Mesodermal cell (in vitro differentiated cells): ENCODE measurements at regions not wholly inside any gene's neighbourhood (a gene's known extent, or its start where the extent isn't known, plus 50 kb on each side); places are given as distances from the start of the nearest gene placed in this dataset.

Experiments used
- H3K27ac ChIP-seq: 2 replicates; pipeline ENCODE4 v1.7.0; 2013; ENCODE audit warnings: mild to moderate bottlenecking, low read depth, low read length, moderate library complexity; ENCODE audit not compliant: severe bottlenecking
- H3K36me3 ChIP-seq: 2 replicates; pipeline ENCODE4 v1.7.1; 2013; ENCODE audit warnings: mild to moderate bottlenecking, low read length, moderate library complexity; ENCODE audit not compliant: control insufficient read depth, insufficient read depth
- H3K4me1 ChIP-seq: one replicate; pipeline ENCODE4 v1.7.1; 2013; ENCODE audit warnings: mild to moderate bottlenecking, low read length; ENCODE audit not compliant: insufficient read depth, control insufficient read depth, poor library complexity, severe bottlenecking
- H3K4me3 ChIP-seq: 2 replicates; pipeline ENCODE4 v1.7.0; 2013; ENCODE audit warnings: low read length, control low read depth, mild to moderate bottlenecking; ENCODE audit not compliant: insufficient read depth, poor library complexity, severe bottlenecking; ENCODE audit errors: extremely low read depth
- H3K9me3 ChIP-seq: 2 replicates; pipeline ENCODE4 v1.7.1; 2013; ENCODE audit warnings: mild to moderate bottlenecking, low read length, moderate library complexity; ENCODE audit not compliant: control insufficient read depth
- WGBS, 2 experiments: methylation state at CpG; one replicate each; pipeline ENCODE4 v1.1.5; 2013; ENCODE audit warnings: missing lambda C conversion rate in 2 of 2; ENCODE audit not compliant: insufficient coverage in 2 of 2; 5-methylcytosine and 5-hydroxymethylcytosine counted together

GRCh38 chr21:24188506-24188905 lies 1418.8 kb downstream of the MRPL39 start:
- no peaks in the 10 kb centered on the region for H3K36me3 ChIP-seq
- WGBS, 2 experiments = 88% methylated on average over 1 of the region's 4 CpGs; no CpG with 5 or more reads in 1 of the 2 experiments
- no peak overlapping the region for H3K4me3 ChIP-seq
- no peak overlapping the region for H3K27ac ChIP-seq
- no peaks in the 10 kb centered on the region for H3K9me3 ChIP-seq
- no peaks in the 10 kb centered on the region for H3K4me1 ChIP-seq

DNA sequence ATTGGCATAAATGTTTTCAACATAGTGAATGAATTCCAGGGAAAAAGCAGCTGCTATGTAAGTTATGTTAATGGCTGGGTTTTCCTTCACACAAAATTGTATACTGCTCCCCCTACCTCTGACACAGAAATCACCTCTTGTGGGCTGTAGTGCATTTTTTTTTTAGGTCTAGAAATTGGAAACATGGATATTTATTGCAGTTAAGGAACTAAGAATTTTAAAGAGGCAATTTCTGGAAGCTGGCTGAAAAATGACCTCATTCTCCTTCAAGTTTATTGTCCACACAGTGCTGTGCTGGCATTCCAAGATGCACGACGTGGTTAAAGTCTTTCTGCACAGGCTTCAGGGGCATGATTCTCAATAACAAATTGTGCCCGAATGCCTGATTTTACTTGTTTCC lies 1424.2 kb downstream of the MRPL39 start:
- no peak overlapping the region for H3K4me3 ChIP-seq
- 84 to 88% methylated on average over 3 of the region's 3 CpGs for WGBS, 2 experiments
- H3K9me3 ChIP-seq = no peaks in the 10 kb centered on the region
- no peak overlapping the region for H3K27ac ChIP-seq
- no peaks in the 10 kb centered on the region for H3K36me3 ChIP-seq
- no peaks in the 10 kb centered on the region for H3K4me1 ChIP-seq

GRCh38 chr21:24179110-24179509 lies 1428.2 kb downstream of the MRPL39 start:
- no peak overlapping the region for H3K27ac ChIP-seq
- WGBS, 2 experiments = 83% methylated on average over 1 of the region's 1 CpG; no CpG with 5 or more reads in 1 of the 2 experiments
- H3K4me1 ChIP-seq = no peaks in the 10 kb centered on the region
- no peaks in the 10 kb centered on the region for H3K9me3 ChIP-seq
- no peaks in the 10 kb centered on the region for H3K36me3 ChIP-seq
- no peak overlapping the region for H3K4me3 ChIP-seq

DNA sequence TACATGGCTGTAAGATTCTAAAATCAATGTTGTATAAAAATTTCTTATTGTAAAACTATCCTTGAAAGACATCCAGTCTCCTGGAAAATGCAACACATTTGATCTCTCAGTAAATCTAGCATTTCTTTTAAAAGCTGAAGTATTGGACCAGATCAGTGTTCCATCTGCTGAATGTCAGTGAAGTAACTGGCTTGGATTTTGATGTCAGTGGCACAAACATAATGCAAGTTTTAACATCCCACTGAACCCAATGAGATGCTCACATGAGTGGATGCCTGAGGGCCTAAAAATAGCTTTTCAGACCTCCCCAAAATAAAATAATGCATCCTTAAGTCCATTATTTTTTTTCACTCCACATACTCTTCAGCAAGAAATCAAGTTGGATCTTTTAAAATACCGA lies 1432.2 kb downstream of the MRPL39 start:
- Histone ChIP-seq H3K27ac (no peak overlapping the region), H3K4me1 (no peaks in the 10 kb centered on the region), H3K9me3 (no peaks in the 10 kb centered on the region), H3K36me3 (no peaks in the 10 kb centered on the region), H3K4me3 (no peak overlapping the region)
- 72 to 93% methylated on average over 1 of the region's 1 CpG for WGBS, 2 experiments

- WGBS, 2 experiments = 93 to 96% methylated on average over 3 to 4 of the region's 4 CpGs
- H3K4me1 ChIP-seq = no peaks in the 10 kb centered on the region
- no peaks in the 10 kb centered on the region for H3K9me3 ChIP-seq
- H3K27ac ChIP-seq = no peak overlapping the region
- H3K36me3 ChIP-seq = no peaks in the 10 kb centered on the region
- no peak overlapping the region for H3K4me3 ChIP-seq
These were observed 1435.5 kb downstream of the MRPL39 start for GRCh38 chr21:24171736-24172135.

GRCh38 chr21:24163539-24163938 lies 1443.7 kb downstream of the MRPL39 start:
- Histone ChIP-seq H3K36me3 (no peaks in the 10 kb centered on the region), H3K4me1 (no peaks in the 10 kb centered on the region), H3K9me3 (no peaks in the 10 kb centered on the region), H3K27ac (no peak overlapping the region), H3K4me3 (no peak overlapping the region)
- WGBS, 2 experiments = 100% methylated on average over 3 to 4 of the region's 8 CpGs

DNA sequence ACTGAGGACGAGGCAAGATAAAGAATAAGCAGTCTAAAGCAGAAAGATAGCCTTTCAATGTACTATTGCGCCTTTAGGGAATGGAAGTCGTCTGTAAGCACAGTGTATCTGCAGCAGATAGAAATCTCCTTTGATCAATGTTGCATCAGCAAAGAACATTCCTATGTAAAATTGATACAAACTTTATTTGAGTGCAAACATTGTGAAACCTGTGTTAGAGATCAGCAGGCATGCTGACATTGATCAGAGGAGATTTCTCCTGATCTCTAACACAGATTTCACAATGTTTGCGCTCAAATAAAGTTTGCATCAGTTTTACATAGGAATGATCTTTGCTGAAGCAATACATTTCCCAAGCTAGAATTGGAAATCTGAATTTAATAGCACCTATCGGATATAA lies 1446.8 kb downstream of the MRPL39 start:
- WGBS, 2 experiments = 80 to 83% methylated on average over 2 to 4 of the region's 5 CpGs
- H3K4me3 ChIP-seq = no peak overlapping the region

DNA sequence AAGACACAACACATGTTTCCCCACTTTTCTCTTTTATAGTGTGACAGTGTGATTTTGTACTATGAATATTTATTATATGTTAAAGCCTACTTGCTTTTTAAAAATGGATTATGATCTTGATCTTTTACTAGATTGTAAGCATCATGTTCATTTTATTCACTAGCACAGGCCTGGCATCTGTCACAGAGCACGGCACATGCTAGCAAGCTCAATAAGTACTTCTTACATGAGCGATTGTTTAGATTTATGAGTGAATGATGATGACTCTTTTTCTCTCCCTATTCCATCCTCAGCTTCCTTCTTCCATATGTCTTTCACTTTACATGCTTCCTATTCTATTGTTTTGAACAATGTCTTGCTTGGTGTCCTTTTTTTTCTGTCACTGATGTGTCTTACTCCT lies 1454.1 kb downstream of the MRPL39 start:
- no peaks in the 10 kb centered on the region for H3K36me3 ChIP-seq
- H3K4me1 ChIP-seq = no peaks in the 10 kb centered on the region
- no peak overlapping the region for H3K4me3 ChIP-seq
- WGBS, 2 experiments = no CpG with 5 or more reads among the region's 2 CpGs
- H3K9me3 ChIP-seq = no peaks in the 10 kb centered on the region
- no peak overlapping the region for H3K27ac ChIP-seq

More for the DNA sequence above, 1446.8 kb downstream of the MRPL39 start:
- no peak overlapping the region for H3K27ac ChIP-seq
- no peaks in the 10 kb centered on the region for H3K4me1 ChIP-seq
- H3K9me3 ChIP-seq = no peaks in the 10 kb centered on the region
- H3K36me3 ChIP-seq = no peaks in the 10 kb centered on the region

- Histone ChIP-seq H3K36me3 (no peaks in the 10 kb centered on the region), H3K4me3 (no peak overlapping the region), H3K4me1 (no peaks in the 10 kb centered on the region), H3K9me3 (no peaks in the 10 kb centered on the region), H3K27ac (no peak overlapping the region)
- no CpG with 5 or more reads among the region's 1 CpG for WGBS, 2 experiments
These were observed 1456.5 kb downstream of the MRPL39 start for GRCh38 chr21:24150753-24151152.

DNA sequence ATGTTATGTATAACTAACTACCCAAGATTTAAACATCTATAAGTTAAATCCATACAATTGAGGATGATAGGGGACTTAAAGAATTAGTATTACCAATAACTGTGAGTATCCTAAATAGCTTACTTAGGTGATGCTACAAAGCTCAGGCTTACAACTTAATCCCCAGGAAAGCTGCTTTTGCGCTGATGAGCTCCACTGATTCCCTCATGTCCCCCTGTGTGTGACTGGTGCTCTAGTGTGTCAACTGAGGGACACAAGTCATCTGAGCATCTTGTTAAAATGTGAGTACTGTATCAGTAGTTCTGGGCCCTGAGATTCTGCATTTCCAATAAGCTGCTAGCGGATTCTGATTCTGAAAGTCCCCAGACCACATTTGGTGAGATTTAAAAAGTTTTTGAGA lies 1458.8 kb downstream of the MRPL39 start:
- H3K36me3 ChIP-seq = no peaks in the 10 kb centered on the region
- no CpG with 5 or more reads among the region's 2 CpGs for WGBS, 2 experiments
- no peak overlapping the region for H3K27ac ChIP-seq
- H3K4me3 ChIP-seq = no peak overlapping the region
- no peaks in the 10 kb centered on the region for H3K4me1 ChIP-seq
- no peaks in the 10 kb centered on the region for H3K9me3 ChIP-seq

DNA sequence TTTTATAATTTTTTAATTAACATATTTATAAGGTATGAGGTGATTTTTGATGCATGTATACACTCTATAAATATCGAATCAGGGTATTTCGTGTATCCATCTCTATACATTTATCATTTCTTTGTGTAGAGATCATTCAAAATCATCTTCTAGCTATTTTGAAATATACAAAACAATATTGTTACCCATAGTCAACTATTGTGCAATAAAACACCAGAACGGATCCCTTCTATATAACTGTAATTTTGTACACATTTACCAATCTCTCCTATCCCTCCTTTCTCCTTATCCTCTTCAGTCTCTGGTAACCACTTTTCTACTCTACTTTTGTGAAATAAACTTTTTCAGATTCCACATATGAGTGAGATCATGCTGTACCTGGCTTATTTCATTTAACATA lies 1459.6 kb downstream of the MRPL39 start:
- Histone ChIP-seq H3K36me3 (no peaks in the 10 kb centered on the region), H3K4me1 (no peaks in the 10 kb centered on the region), H3K9me3 (no peaks in the 10 kb centered on the region), H3K27ac (no peak overlapping the region), H3K4me3 (no peak overlapping the region)
- 100% methylated on average over 1 of the region's 3 CpGs; no CpG with 5 or more reads in 1 of the 2 experiments for WGBS, 2 experiments
